GM21381 (cell line): ENCODE measurements at regions not wholly inside any gene's neighbourhood (a gene's known extent, or its start where the extent isn't known, plus 50 kb on each side); places are given as distances from the start of the nearest gene placed in this dataset.
"Not testable (repeated sequence)": the region's sequence is repeated elsewhere in the genome, so short reads cannot be mapped to it uniquely, and the experiment has no call there.

ENCODE experiments used
- ATAC-seq: cut with Tn5 transposase; IDR thresholded peaks from one replicate; pipeline ENCODE4 v1.9.1; 2021; ENCODE audit warnings: mild to moderate bottlenecking, moderate library complexity; ENCODE audit not compliant: unreplicated experiment

DNA sequence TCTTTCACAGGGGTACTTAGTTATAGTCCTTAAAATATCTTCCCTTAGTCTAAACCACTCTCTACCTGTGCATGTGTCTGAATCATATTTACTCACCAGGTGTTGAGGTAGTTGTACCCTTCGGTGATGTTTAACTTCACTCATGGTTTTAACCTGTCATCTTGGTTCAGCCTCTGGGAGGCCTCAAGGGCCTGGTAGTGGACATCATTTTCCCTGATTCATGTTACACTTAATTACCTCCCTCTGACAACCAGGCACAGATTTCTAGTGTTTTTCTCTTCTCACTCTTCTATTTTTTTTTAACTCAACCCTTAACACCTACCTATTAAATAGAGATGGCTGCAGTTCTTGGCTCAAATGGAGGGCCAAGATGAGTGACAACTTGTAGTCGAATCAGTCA, 505.4 kb downstream of the TMEM114 start:
- no peak for ATAC-seq

DNA sequence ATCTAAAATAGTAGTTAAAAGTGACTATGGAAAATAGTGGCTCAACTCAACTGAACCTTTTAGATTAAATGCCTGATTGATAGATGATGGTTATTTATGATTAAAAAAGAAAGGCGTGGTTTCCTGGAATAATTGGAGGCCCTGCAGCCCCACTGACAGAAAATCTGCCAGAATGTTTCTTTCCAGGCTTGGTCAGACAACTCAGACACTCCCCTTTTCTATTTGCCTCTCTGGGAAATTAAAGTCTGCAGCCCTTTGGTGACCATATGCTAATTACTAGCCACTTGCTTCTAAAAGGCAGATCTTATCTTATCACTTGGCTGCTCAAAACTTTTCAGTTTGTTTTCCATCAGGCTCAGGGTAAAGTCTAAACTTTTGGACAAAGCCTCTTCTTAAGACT, 506.0 kb downstream of the TMEM114 start:
- ATAC-seq, result no peak

DNA sequence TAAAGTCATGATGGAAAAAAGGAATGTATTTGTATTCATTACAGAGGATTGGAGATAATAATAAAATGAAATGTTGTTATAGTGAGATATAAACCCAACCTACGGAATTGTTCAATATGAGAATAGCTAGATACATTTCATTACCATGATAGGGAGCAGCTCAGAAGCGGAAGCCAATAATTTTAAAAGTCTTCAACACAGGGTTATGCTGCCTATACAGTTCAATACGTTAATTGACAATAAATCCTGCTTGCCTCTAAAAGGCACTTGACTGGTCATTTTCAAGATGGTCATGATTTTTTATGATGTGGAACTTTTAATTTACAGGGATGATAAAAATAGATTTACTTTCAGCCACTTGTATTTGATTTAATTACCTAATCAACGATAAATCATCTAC, 506.8 kb downstream of the TMEM114 start:
- ATAC-seq, result no peak

DNA sequence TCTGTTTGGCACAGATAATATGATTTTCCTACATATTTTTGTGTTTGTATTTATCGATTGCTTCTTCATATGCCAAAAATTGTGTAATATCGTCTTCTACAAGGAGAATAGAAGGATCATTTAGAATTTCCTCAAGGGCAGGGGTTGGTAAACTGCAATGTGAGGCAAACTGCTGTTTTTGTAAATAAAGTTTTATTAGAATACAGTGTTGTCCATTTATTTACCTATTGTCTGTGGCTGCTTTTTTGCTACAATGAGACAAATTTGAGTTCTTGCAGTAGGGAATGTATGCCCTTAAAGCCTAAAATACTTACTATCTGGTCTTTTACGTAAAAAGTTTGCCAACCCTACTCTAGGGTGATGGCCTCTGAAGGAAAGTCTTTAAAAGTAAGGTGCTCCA, 509.5 kb downstream of the TMEM114 start:
- ATAC-seq, result no peak

DNA sequence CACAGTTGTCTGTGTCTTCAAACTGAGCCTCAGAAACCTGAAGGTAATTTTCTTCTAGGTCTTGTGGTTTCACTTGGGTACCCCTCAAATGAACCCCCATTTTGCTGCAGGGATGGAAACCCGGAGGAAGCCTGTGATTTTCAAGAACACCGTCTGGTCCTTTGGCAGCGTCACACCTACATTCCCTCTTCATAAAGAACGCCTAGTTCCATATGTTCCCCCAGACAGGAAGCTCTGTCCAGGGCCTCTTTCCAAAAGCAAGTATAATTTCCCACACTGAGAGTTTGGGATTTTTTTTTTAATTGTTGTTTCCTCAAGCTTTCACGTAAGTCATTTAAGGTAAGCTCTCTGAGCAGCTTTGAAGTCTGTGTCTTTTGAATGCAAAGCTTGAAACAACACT, 515.0 kb downstream of the TMEM114 start:
- ATAC-seq, result no peak

DNA sequence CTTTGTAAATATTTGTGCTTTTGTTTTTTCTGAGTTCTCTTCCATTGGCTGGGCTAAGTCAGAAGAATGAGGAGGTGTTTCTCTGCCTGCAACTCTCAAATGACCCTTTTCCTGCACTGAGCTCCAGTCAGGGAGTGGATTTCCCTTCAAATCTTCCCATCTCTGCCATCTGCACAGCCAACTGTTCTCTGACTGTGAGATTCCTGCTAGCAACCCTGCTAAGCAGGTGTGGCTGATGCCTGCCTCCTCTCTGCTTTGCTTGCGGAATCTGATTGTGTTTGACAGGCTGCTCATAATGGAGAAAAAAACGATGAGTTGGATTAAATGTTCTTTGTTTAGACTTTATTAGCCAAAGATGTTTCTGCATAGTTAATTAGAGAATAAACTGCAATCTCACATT, 519.8 kb downstream of the TMEM114 start:
- no peak for ATAC-seq

DNA sequence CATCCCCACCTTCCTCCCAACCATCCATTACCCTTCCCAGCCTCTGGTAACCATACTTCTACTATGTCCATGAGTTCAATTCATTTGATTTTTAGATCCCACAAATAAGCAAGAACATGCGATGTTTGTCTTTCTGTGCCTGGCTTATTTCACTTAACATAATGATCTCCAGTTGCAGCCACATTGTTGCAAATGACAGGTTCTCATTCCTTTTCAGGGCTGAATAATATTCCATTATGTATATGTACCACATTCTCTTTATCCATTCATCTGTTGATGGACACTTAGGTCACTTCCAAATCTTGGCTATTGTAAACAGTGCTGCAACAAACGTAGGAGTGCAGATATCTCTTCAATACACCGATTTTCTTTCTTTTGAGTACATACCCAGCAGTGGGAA, 522.1 kb downstream of the TMEM114 start:
- ATAC-seq, result not testable (repeated sequence)

DNA sequence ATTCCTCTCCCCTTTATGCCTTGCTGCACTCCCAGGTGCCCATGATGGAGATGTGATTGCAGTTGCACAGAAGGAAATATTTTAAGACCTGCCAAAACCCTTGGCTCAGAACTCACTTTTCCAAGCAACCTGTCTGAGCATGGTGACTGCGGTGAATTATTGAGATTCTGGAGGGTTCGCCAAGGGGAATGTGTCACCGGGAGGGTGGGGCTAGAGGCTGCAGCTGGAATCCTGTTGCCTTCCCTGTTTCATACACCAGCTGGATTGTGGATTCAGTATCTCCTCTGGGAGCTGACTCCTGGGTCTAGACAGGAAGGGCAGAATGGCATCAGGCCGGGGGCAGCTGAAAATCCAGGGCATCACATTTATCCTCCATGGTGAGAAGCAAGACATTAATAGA, 527.2 kb downstream of the TMEM114 start:
- no peak for ATAC-seq

DNA sequence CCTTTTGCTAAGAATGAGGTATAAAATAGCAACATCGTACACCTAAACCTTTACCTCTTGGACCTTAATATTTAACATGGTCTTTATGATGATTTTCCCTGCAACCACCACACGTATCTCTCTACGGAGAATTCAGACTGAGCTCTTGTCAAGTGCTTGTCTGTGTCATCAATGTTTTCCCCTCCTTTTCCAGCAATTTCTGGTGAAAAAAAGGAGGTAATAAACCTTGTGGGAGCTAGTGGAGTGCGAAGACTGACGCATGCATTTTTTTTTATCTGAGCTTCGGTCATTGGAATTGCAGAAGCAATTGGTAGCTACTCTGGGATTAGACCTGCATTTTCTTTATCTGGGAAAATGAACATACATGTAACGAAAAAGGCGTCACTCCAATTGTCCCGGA, 527.6 kb downstream of the TMEM114 start:
- no peak for ATAC-seq

DNA sequence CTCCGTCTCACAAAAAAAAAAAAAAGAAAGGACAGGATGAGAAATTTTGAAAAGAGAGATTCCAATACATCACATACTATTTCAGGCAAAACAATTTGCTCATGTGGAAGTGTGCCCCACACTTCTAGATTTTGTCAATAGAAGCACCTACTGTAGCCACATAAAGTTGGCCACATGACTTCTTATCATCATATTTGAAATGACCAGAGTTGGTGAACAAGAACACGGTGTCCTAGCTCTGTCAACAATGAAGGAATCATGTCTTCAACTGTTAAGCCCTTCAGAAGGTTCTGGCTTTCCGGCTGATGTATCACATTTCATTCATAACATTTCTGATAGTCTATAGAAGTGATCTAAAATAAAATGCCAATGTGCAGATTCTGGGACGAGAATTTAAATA, 534.5 kb downstream of the TMEM114 start:
- no peak for ATAC-seq

DNA sequence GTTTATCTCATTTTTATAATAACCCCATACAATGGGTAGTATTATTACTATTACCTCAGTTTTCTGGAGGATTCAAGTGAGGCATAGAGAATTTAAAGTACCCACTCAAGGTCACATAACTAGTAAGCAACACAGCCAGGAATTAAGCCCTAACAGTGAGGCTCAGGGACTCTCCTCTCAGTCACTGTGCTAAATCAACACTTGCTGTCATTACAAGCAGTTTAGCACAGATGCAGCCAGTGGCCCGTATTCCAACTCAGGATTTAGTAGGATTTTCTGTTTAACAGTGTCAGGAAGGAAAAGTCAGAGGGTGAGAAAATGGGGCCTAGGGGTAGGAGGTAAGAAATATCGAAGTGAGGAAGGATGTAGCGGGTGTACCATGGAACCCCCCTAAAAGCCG, 536.9 kb downstream of the TMEM114 start:
- no peak for ATAC-seq

DNA sequence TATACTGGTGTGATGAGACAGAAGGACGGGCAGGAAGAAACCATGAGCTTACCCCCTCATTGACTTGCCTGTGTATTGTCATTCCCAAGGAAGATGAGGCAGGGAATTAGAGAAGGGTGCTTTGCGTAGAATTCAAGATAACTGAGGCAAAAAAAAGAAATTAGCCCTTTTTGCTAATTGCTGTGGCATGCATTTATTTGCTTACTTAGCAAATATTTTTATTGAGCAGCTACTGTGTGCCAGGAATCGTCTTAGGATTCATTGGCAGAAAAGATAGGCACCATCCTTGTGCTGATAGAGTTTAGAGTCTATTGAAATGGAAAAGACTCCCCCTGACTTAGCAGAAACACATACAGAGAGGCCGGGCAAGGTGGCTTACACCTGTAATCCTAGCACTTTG, 541.9 kb downstream of the TMEM114 start:
- no peak for ATAC-seq

DNA sequence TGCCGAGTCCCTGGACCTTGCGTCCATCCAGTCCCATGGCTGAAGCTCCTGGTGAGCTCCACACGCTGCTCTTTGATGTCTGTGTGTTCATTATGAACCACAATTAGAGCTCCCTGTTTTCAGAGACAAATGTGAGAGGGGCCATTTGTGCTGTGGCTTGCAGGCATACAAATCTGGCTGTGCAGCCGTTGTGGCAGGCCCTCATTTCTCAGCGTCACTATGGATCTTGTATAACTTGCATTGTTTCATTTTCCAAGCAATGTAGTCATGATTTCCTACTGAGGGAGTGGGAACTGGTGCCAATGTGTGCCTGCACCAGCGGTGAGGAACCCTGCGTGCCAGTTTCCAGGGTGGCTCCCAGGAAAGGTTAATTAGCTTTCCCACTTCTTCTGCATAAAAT, 542.6 kb downstream of the TMEM114 start:
- ATAC-seq, result no peak

DNA sequence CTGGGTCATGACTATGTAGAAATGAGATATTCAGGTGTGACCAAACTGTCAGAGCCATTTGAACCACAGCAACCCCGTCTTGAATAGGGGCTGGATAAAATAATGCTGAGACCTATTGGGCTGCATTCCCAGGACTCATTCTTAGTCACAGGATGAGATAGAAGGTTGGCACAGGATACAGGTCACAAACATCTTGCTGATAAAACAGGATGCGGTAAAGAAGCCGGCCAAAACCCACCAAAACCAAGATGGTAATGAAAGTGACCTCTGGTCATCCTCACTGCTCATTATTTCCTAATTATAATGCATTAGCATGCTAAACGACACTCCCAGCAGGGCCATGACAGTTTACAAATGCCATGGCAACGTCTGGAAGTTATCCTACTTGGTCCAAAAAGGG, 545.5 kb downstream of the TMEM114 start:
- no peak for ATAC-seq

DNA sequence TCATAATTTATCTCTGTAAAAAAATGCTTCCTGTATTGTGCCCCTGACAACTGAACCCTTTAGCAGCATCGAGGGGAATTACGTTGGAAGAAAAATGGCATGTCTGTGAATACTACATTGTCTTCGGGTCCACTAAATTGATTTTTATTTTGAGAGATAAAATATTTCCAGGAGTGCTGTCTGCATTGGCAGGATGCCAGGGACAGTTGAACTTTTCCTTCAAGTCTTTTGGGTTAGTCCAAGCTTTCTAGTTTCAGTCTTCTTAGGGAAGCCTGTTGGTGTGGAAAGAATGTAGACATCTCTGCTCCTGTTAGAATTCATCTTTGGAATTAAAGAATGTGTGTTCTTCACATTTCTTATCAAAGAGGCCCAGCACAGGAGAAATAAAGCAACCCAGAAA, 557.9 kb downstream of the TMEM114 start:
- ATAC-seq, result no peak

DNA sequence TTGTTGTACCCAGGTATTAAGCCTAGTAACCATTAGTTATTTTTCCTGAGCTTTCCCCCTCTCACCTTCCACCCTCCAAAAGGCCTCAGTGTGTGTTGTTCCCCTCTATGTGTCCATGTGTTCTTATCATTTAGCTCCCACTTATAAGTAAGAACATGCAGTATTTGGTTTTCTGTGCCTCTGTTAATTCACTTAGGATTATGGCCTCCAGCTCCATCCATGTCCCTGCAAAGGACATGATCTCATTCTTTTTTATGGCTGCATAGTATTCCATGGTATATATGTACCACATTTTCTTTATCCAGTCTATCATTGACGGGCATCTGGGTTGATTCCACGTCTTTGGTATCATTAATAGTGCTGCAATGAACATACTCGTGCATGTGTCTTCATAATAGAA, 560.3 kb downstream of the TMEM114 start:
- ATAC-seq, result not testable (repeated sequence)

DNA sequence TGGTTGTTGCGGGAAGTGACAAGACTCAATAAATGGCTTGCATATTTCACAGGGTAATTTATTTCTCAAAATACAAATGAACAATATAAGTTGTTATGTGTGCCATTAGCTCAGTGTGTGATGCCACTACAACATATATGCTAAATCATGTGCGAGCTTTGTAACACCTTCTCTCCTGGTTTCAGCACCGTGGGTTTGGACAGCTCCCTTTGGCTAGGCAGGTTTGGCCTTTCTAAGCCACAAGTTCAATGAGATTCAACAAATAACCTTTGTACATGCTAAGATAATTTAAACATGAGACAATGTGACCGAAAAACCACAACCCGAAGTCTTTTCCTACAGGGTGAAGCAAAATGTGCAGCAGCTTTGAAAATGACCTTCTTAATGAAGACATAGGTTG, 563.9 kb downstream of the TMEM114 start:
- no peak for ATAC-seq

DNA sequence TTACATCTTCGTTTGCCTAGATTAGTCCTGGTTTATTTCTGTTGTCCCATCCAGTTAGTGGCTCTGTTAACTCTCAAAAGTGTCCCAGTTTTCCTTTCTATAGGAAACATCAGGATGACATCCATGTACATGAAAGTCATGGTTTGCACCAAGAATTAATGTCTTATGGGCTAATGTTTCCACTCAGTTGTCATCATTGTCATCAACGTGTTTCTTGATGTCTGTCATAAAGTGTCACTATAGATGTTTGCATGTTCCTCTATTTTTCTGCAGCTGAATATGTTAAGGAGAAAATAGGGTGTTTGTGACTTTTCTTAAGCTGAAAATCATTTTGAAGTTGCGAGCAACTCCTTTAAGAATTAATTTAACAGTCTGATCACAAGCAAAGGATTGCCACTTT, 567.0 kb downstream of the TMEM114 start:
- ATAC-seq, result no peak

DNA sequence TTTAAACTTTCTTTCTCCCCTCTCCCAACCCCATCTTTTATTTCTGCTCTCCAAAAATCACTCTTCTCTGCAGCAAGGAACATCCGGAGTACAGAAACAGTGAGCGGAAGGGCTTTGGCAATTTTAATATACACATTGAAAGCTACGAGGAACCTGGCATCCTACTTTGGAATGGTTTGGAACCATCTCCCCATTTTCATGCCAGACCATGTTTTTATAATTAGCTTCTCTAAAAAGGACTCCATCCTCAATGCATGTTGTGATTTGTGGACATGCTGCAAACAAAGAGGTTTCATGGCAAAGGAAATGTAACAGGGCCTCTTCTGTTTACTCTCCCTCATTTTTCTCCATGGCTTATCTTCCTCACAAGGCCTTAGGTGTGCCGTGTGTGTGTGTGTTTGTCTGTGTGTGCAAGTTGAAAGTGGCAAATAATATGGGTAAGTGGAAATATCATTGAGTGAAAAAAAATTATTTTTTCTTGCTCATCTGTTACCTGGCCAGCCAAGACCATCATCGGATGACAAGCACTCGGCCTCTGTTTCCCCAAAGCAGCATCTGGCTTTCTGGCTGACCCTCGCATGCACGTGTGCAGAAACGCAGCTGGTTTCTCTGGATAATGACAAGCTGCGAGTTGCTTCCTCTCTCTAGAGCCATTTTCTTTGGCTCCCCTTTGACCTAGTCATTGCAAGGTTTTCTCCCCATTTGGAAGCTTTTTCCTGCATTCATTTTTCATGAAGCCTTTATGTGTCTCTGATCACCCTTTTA, 585.0 kb downstream of the TMEM114 start:
- no peak for ATAC-seq

DNA sequence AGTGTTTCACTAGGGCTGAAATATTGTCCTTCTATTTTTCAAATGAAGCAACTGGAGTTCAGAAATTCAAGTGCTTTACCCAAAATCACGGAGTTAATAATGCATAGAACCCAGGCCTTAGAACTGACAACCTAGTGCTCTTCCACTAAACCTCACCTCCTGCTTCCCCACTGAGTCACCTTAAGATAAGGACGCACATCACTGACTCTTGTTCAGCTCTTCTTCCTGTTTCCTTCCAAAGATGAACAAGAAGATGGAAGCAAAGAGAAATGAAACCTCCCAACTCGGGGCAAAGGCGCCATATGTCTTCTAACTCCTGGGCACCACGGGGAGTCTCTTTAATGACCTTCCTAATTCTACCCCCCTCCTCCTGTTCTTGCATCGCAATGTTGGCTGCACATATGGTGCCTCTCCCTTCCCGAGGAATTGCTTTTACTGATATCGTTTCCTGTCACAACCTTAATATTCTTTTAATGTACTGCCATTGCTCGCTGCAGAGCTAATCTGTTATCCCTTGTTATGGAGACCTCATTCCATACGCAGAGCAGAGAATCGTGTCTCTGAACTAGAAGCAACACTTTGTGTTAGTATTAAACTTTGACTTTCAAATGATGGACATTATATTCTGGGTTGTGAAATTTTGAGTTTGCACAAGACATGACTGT, 591.4 kb downstream of the TMEM114 start:
- ATAC-seq, result no peak

DNA sequence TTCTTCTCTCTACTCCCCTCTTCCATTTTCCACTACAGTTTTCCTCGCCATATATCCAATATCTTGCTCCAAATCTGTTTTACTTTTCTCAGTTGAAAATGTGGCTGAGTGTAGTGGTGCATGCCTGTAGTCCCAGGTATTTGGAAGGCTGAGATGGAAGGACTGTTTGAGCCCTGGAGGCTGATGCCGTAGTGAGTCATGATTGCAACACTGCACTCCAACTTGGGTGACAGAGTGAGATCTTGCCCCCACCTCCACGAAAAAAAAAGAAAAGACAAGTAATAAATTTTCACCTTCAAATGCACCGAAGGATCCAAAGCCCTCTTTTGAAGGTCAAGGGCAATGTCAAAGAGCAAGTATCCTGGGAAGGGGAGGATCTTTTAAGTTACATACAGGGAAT, 592.3 kb downstream of the TMEM114 start:
- ATAC-seq, result no peak

DNA sequence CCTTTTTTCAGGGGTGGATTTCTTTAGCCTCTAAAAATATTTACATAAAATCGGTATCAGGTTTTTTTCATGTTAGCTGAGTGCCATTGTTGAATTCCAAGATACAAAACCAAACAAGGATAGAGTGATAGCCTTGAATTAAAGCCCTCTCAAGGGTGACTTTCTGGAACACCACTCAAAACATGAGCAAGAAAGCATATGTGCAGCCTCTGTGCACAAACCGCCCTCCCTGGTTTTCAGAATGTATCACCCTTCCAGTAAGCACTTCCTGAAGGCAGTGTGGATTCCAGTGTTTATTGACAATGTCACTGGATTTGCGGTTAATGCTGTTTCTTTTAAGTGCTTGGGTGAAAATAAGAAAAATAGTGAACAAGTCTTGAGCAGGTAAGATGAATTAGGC, 597.7 kb downstream of the TMEM114 start:
- no peak for ATAC-seq
